ENCODE measurements at regions not wholly inside any gene's neighbourhood (a gene's known extent, or its start where the extent isn't known, plus 50 kb on each side); places are given as distances from the start of the nearest gene placed in this dataset.

DNA sequence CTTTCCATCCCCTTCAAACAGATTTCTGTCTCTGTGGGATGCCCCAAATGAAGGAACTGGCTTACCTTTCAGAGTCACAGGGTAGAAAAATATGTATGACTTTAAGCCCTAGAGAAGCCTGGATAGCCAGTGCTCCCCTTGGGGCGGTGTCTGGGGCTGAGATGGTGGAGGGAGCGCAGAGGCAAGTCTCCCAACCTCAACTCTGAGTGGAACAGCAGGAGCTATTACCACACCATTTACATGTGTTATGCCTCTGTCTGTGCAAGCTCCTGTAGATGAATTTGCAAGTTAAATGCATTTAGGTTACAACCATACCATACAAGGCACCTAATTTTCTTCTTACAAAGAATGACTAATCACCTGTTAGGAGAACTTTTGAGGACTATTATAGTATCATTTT lies 50.4 kb upstream of the CLMN start:
- no peak for TF ChIP-seq CTCF (conservative IDR thresholded peaks at IDR 0.05)
- no peak overlapping the region for H3K27ac ChIP-seq

Measured in VCaP (cell line).